22Rv1 (cell line): ENCODE measurements at regions not wholly inside any gene's neighbourhood (a gene's known extent, or its start where the extent isn't known, plus 50 kb on each side); places are given as distances from the start of the nearest gene placed in this dataset.

Source experiments
- ZFX ChIP-seq: fragments of 450-650 bp; IDR thresholded peaks from 2 replicates; pipeline ENCODE4 v1.6.1; 2017; ENCODE audit warnings: antibody characterized with exemption, borderline replicate concordance
- TF ChIP-seq, protein P1 (sequence below): fragments of 450-650 bp; IDR thresholded peaks from 2 replicates; pipeline ENCODE4 v1.5.1; 2017; ENCODE audit warnings: mild to moderate bottlenecking

DNA sequence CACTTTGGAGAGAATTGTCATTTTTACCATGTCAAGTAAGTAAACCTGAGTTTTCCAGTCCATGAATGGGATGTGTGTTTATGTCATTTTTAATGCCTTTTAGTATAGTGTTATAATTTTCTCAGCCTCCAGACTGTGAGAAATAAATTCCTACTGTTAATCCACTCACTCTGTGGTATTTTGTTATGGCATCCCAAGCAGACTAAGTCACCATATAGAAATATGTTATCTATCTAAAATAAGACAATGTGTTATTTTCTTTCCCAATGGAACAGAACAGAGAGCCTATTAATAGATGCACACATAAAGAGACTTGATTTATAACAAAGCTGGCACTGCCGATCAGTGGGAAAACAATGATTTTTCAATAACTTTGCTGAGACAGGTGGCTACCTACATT lies 70.2 kb upstream of the SLC4A11 start:
- TF ChIP-seq, protein P1, sequence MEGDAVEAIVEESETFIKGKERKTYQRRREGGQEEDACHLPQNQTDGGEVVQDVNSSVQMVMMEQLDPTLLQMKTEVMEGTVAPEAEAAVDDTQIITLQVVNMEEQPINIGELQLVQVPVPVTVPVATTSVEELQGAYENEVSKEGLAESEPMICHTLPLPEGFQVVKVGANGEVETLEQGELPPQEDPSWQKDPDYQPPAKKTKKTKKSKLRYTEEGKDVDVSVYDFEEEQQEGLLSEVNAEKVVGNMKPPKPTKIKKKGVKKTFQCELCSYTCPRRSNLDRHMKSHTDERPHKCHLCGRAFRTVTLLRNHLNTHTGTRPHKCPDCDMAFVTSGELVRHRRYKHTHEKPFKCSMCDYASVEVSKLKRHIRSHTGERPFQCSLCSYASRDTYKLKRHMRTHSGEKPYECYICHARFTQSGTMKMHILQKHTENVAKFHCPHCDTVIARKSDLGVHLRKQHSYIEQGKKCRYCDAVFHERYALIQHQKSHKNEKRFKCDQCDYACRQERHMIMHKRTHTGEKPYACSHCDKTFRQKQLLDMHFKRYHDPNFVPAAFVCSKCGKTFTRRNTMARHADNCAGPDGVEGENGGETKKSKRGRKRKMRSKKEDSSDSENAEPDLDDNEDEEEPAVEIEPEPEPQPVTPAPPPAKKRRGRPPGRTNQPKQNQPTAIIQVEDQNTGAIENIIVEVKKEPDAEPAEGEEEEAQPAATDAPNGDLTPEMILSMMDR = no peak
- TF ChIP-seq ZFX = no peak
